ENCODE measurements at regions not wholly inside any gene's neighbourhood (a gene's known extent, or its start where the extent isn't known, plus 50 kb on each side); places are given as distances from the start of the nearest gene placed in this dataset.

DNA sequence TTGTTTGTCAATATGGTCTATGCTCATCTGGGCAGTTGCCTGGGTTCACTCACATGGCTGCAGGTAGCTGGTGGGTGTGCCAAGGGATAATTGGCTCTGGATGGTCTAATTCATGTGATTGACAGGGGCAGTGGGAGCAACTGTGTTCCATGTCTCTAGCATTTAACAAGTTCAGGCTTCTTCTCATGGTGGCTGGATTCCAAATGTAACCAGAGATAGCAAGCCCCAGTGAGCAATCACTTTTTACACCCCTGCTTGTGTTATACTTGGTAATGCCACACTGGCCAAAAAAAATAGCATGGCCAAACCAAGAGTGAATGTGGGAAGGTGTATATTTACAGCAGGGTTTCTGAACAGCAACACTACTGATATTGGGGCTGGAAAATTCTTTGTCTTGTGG, 89.6 kb upstream of the TNFSF11 start:
- TF ChIP-seq, protein P1, sequence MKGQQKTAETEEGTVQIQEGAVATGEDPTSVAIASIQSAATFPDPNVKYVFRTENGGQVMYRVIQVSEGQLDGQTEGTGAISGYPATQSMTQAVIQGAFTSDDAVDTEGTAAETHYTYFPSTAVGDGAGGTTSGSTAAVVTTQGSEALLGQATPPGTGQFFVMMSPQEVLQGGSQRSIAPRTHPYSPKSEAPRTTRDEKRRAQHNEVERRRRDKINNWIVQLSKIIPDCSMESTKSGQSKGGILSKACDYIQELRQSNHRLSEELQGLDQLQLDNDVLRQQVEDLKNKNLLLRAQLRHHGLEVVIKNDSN (IDR thresholded peaks at IDR 0.05; ENCODE audit: borderline replicate concordance, extremely low read length, insufficient read depth, low read depth, low read length), result no peak
- TF ChIP-seq EP300 (IDR thresholded peaks at IDR 0.05; ENCODE audit: borderline replicate concordance in 1 of 2, control insufficient read depth in 1 of 2, low read depth in 2 of 2, low read length in 2 of 2), result no peak
- TF ChIP-seq, protein P2, sequence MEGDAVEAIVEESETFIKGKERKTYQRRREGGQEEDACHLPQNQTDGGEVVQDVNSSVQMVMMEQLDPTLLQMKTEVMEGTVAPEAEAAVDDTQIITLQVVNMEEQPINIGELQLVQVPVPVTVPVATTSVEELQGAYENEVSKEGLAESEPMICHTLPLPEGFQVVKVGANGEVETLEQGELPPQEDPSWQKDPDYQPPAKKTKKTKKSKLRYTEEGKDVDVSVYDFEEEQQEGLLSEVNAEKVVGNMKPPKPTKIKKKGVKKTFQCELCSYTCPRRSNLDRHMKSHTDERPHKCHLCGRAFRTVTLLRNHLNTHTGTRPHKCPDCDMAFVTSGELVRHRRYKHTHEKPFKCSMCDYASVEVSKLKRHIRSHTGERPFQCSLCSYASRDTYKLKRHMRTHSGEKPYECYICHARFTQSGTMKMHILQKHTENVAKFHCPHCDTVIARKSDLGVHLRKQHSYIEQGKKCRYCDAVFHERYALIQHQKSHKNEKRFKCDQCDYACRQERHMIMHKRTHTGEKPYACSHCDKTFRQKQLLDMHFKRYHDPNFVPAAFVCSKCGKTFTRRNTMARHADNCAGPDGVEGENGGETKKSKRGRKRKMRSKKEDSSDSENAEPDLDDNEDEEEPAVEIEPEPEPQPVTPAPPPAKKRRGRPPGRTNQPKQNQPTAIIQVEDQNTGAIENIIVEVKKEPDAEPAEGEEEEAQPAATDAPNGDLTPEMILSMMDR (IDR thresholded peaks at IDR 0.05 in 2 of 3, conservative IDR thresholded peaks at IDR 0.05 in 1 of 3; ENCODE audit: control insufficient read depth in 2 of 3, extremely low read depth in 1 of 3, insufficient read depth in 1 of 3, low read depth in 3 of 3, low read length in 3 of 3), result no peak
- TF ChIP-seq GATAD2B (conservative IDR thresholded peaks at IDR 0.05; ENCODE audit: low read depth), result no peak
- TF ChIP-seq POLR2A (IDR thresholded peaks at IDR 0.05; ENCODE audit: low read depth, low read length), result no peak
- TF ChIP-seq, protein P3, sequence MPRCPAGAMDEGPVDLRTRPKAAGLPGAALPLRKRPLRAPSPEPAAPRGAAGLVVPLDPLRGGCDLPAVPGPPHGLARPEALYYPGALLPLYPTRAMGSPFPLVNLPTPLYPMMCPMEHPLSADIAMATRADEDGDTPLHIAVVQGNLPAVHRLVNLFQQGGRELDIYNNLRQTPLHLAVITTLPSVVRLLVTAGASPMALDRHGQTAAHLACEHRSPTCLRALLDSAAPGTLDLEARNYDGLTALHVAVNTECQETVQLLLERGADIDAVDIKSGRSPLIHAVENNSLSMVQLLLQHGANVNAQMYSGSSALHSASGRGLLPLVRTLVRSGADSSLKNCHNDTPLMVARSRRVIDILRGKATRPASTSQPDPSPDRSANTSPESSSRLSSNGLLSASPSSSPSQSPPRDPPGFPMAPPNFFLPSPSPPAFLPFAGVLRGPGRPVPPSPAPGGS (IDR thresholded peaks at IDR 0.05; ENCODE audit: borderline replicate concordance, insufficient read depth, low read depth, low read length, poor library complexity, severe bottlenecking), result no peak
- TF ChIP-seq, protein P4, sequence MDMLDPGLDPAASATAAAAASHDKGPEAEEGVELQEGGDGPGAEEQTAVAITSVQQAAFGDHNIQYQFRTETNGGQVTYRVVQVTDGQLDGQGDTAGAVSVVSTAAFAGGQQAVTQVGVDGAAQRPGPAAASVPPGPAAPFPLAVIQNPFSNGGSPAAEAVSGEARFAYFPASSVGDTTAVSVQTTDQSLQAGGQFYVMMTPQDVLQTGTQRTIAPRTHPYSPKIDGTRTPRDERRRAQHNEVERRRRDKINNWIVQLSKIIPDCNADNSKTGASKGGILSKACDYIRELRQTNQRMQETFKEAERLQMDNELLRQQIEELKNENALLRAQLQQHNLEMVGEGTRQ (IDR thresholded peaks at IDR 0.05; ENCODE audit: borderline replicate concordance, low read depth, low read length), result no peak
- no peak for TF ChIP-seq TCF12 (IDR thresholded peaks at IDR 0.05; ENCODE audit: low read depth, low read length)
- no peak for TF ChIP-seq EZH2 (IDR thresholded peaks at IDR 0.05; ENCODE audit: borderline replicate concordance, control insufficient read depth, low read depth, low read length)
- no peak for TF ChIP-seq JUND (IDR thresholded peaks at IDR 0.05; ENCODE audit: low read depth, low read length)
